SU-DHL-6 (cell line): ENCODE measurements at regions not wholly inside any gene's neighbourhood (a gene's known extent, or its start where the extent isn't known, plus 50 kb on each side); places are given as distances from the start of the nearest gene placed in this dataset.

Source experiments
- H2AFZ ChIP-seq: fragments of 200-600 bp; sonication (generic); 2 replicates; pipeline ENCODE4 v1.6.1; 2014; ENCODE audit warnings: low read depth, mild to moderate bottlenecking, moderate library complexity, mixed read lengths, antibody characterized with exemption, low read length; ENCODE audit not compliant: severe bottlenecking
- H3F3A ChIP-seq: fragments of 200-600 bp; shearing (Covaris generic); 2 replicates; pipeline ENCODE4 v1.6.0; 2016; ENCODE audit warnings: antibody characterized with exemption, mild to moderate bottlenecking; ENCODE audit not compliant: insufficient read depth
- H3K27ac ChIP-seq: fragments of 200-600 bp; sonication (generic); 2 replicates; pipeline ENCODE4 v1.5.1; 2016; ENCODE audit warnings: low read depth, mild to moderate bottlenecking, low read length, moderate library complexity, mixed read lengths
- H3K27me3 ChIP-seq: fragments of 200-600 bp; sonication (generic), shearing (Covaris generic); 2 replicates; pipeline ENCODE4 v1.6.0; 2014; ENCODE audit warnings: mild to moderate bottlenecking, low read length
- H3K36me3 ChIP-seq: fragments of 200-600 bp; sonication (generic); 2 replicates; pipeline ENCODE4 v1.6.1; 2014; ENCODE audit warnings: mild to moderate bottlenecking, low read length, mixed read lengths
- H3K4me2 ChIP-seq: fragments of 300-600, 200-600 bp; shearing (Covaris generic), sonication (generic); 2 replicates; pipeline ENCODE4 v1.6.0; 2014; ENCODE audit warnings: low read length, low read depth, mild to moderate bottlenecking; ENCODE audit not compliant: poor library complexity, severe bottlenecking
- H3K4me3 ChIP-seq: fragments of 200-600 bp; sonication (generic); 2 replicates; pipeline ENCODE4 v1.5.1; 2014; ENCODE audit warnings: antibody characterized with exemption, low read length, mild to moderate bottlenecking, mixed read lengths; ENCODE audit not compliant: insufficient read depth, poor library complexity, severe bottlenecking
- H3K79me2 ChIP-seq: fragments of 200-600 bp; sonication (generic); 2 replicates; pipeline ENCODE4 v1.6.1; 2014; ENCODE audit warnings: mild to moderate bottlenecking, low read length, moderate library complexity; ENCODE audit not compliant: insufficient read depth
- H3K9ac ChIP-seq: fragments of 200-600 bp; sonication (generic); 2 replicates; pipeline ENCODE4 v1.7.0; 2014; ENCODE audit warnings: mild to moderate bottlenecking, low read length
- H3K9me2 ChIP-seq: fragments of 200-600 bp; sonication (generic); replicated peaks from 2 replicates; pipeline ENCODE4 v1.6.1; 2014; ENCODE audit warnings: low read length; ENCODE audit not compliant: insufficient read depth
- H3K9me3 ChIP-seq: fragments of 200-600 bp; sonication (generic); 2 replicates; pipeline ENCODE4 v1.6.1; 2014; ENCODE audit warnings: low read length, mixed read lengths; ENCODE audit not compliant: insufficient read depth
- H4K20me1 ChIP-seq: fragments of 200-600 bp; sonication (generic); 2 replicates; pipeline ENCODE4 v1.6.1; 2014; ENCODE audit warnings: low read depth, mild to moderate bottlenecking, antibody characterized with exemption, low read length, moderate library complexity, mixed read lengths
- CTCF ChIP-seq: fragments of 200-600 bp; sonication (generic); IDR thresholded peaks from one replicate; pipeline ENCODE4 v1.5.1; 2017; ENCODE audit warnings: antibody characterized with exemption, mild to moderate bottlenecking, low read length, moderate library complexity; ENCODE audit not compliant: insufficient read depth, poor library complexity, severe bottlenecking
- EZH2phosphoT487 ChIP-seq: fragments of 200-600 bp; sonication (generic), shearing (Covaris generic); conservative IDR thresholded peaks from 2 replicates; pipeline ENCODE4 v1.6.1; 2018; ENCODE audit warnings: mild to moderate bottlenecking, antibody characterized with exemption, low read length, moderate library complexity, mixed read lengths

DNA sequence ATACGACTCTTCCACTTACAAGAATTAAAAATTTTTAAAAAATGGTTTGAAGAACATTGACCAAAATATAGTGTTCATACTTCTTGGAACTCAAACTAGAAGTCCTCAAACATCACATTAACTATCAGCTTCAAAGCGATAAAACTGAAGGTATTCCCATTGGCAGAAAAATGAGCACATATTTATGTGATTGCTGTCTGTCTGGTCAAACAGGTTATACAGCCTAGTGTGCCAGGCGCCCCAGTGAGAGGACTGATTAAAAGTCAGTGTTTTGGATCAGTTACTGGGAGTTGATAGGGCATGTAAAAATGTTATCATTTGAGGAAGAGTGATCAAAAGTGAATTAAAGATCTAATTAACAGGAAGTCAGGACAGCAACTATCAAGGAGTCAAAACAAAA lies 738.8 kb downstream of the HDGFL1 start:
- Histone ChIP-seq H3K9me2 (no peaks in the 10 kb centered on the region; the same call in 1 of the 2 replicates), H3K4me2 (no peak overlapping the region), H4K20me1 (no peaks in the 10 kb centered on the region), H3K4me3 (no peak overlapping the region), H3K79me2 (no peaks in the 10 kb centered on the region), H3K36me3 (no peaks in the 10 kb centered on the region), H2AFZ (no peak overlapping the region), H3F3A (no peaks in the 10 kb centered on the region), H3K9me3 (no peaks in the 10 kb centered on the region), H3K9ac (no peak overlapping the region), H3K27ac (no peak overlapping the region), H3K27me3 (no peaks in the 10 kb centered on the region)
- TF ChIP-seq CTCF (no peak), EZH2phosphoT487 (no peak)

DNA sequence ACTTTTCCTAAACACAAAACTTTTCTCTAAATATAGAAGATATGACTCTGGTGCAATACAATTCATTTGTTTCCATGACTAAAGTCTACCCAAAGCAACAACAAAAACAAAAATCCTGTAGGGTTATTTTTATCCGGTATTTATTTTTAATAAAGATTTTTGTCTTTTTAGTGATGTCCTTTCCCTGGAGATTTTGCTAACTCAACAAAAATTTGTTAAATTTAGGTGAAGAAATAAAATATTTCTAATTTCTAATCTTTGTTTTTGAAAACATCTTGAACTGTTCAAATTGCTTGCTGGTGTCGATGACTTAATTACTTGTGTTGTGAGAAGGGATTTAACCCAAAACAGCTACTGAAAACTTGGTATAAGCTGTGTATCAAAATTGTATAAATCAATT lies 741.8 kb downstream of the HDGFL1 start:
- H3K4me3 ChIP-seq = no peak overlapping the region
- H3K27me3 ChIP-seq = no peaks in the 10 kb centered on the region
- no peaks in the 10 kb centered on the region for H3K36me3 ChIP-seq
- no peaks in the 10 kb centered on the region for H4K20me1 ChIP-seq
- H3F3A ChIP-seq = no peaks in the 10 kb centered on the region
- TF ChIP-seq EZH2phosphoT487 (no peak), CTCF (no peak)
- no peak overlapping the region for H2AFZ ChIP-seq
- no peak overlapping the region for H3K9ac ChIP-seq
- no peak overlapping the region for H3K27ac ChIP-seq
- H3K9me3 ChIP-seq = no peaks in the 10 kb centered on the region
- no peak overlapping the region for H3K4me2 ChIP-seq
- H3K9me2 ChIP-seq = no peaks in the 10 kb centered on the region
- no peaks in the 10 kb centered on the region for H3K79me2 ChIP-seq

DNA sequence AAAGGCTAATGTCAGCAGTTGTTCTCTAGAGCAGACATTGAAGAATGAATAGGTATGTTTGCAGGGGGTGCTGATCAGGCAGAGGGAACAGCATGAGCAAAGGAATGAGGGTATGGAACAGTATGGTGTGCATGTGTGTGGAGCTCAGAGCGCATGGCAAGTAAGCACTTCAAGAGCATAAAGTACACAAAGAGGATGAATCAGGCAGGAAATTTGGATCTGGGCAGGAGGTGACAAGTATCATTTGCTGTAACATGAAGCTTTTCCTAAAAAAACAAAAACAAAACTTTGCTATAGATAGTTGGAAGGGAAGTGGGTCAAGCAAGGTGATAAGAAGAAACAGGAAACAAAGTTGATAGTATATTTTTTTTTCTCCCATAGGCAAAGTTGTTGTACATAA lies 746.8 kb downstream of the HDGFL1 start:
- no peak overlapping the region for H3K4me3 ChIP-seq
- no peaks in the 10 kb centered on the region for H3K9me2 ChIP-seq
- no peak overlapping the region for H3K27ac ChIP-seq
- H3K79me2 ChIP-seq = no peaks in the 10 kb centered on the region
- no peaks in the 10 kb centered on the region for H3K27me3 ChIP-seq
- no peaks in the 10 kb centered on the region for H4K20me1 ChIP-seq
- no peaks in the 10 kb centered on the region for H3F3A ChIP-seq
- H3K4me2 ChIP-seq = no peak overlapping the region
- TF ChIP-seq CTCF (no peak), EZH2phosphoT487 (no peak)
- H3K36me3 ChIP-seq = no peaks in the 10 kb centered on the region
- no peak overlapping the region for H2AFZ ChIP-seq
- no peaks in the 10 kb centered on the region for H3K9me3 ChIP-seq
- H3K9ac ChIP-seq = no peak overlapping the region

DNA sequence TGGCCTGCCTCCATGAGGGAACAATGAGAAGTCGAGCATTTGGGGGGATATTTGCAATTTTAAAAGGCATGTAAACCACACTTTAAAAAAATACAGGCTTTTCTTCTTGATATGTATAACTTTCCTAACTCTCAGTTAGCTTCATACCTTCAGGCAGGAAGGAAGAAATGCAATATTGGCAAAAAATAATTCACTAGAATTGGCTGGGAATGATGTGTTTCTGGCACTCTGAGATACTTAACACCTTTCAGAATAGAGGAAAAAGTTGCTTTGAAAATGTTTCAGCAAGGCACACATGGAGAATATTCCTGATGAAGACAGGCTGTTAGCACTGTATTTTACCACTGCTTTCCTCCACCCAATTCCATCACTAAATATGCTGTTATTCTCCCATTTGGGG lies 747.6 kb downstream of the HDGFL1 start:
- Histone ChIP-seq H3K4me2 (no peak overlapping the region), H3K27ac (no peak overlapping the region), H3F3A (no peaks in the 10 kb centered on the region), H3K4me3 (no peak overlapping the region), H3K9ac (no peak overlapping the region), H3K9me3 (no peaks in the 10 kb centered on the region), H2AFZ (no peak overlapping the region), H3K27me3 (no peaks in the 10 kb centered on the region), H3K9me2 (no peaks in the 10 kb centered on the region), H3K79me2 (no peaks in the 10 kb centered on the region), H4K20me1 (no peaks in the 10 kb centered on the region), H3K36me3 (no peaks in the 10 kb centered on the region)
- TF ChIP-seq EZH2phosphoT487 (no peak), CTCF (no peak)
